Activated CD8-positive, alpha-beta memory T cell treated with anti-CD3 and anti-CD28 coated beads for 24 hours (primary cell): ENCODE measurements at regions not wholly inside any gene's neighbourhood (a gene's known extent, or its start where the extent isn't known, plus 50 kb on each side); places are given as distances from the start of the nearest gene placed in this dataset.
"Not testable (repeated sequence)": the region's sequence is repeated elsewhere in the genome, so short reads cannot be mapped to it uniquely, and the experiment has no call there.

Source experiments
- DNase-seq: peaks from one replicate; pipeline ENCODE4 v3.0.0-alpha.2; 2020

DNA sequence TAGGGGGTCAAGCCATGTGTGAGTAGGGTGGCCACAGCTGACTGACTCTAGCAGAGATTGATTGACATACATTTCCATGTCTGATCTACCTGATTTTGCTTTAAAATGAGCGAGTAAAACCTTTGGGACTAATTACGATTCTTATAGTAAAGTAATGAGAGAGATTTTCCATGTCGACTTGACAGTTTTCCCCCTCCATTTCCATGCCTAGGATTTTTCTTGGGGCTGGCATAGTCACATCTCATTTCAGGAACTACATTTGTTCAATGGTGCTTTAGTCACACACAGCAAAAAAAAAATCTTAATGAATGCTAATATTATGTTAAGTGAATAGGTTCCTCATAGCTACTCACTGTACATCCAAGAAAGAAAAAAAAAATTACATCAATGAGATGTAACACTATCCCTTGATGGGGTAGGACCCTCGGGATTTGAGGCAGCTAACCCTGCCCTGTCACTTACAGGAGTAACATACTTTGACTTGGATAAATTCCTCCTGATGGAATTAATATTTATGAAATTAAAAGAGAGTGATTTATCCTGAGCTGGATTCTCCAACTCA lies 690.9 kb downstream of the TDRD15 start:
- DNase-seq: no peak

DNA sequence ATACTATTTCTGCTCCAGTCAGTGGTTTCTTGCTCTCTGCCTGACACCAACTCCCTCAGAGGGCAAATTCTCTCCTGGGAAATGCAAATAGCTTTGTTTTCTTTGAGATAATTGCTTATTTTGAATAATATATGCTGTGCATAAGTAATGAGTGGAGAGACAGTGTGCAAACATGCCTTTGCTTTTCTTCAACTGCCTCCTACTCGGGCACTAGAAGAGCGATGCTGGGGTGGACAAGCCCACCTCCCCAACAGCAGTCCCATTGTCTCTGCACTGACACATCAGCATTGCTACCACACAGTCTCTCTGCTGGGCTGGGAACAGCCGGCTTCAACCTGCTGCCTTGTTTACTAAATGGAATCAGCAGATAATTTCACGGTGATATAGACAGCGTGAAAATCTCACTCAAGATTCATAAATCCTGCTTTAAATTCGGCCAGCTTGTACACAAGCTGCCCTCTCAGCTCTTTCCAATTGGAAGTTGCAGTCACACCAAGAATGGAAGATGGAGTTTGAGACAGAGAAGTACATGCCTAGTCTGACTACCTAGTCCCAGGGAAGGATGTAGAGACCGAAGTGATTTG lies 694.5 kb downstream of the TDRD15 start:
- no peak for DNase-seq

DNA sequence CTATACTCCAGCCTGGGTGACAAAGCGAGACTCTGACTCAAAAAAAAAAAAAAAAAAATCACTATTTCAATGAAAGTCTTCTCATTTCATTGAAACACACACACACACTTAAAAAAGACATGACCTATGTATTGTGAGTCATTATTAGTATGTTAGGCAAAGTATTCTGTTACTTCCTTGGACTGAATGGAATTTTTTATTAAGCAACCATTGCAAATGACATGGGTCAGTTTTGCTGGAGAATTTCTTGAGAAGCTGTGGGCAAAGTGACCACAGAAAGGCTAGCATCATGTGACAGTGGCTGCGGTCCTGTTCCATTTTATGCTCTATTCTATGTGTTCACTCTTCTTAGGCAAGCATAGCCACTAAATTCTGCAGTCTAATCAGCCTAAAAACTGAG lies 695.7 kb downstream of the TDRD15 start:
- no peak for DNase-seq

DNA sequence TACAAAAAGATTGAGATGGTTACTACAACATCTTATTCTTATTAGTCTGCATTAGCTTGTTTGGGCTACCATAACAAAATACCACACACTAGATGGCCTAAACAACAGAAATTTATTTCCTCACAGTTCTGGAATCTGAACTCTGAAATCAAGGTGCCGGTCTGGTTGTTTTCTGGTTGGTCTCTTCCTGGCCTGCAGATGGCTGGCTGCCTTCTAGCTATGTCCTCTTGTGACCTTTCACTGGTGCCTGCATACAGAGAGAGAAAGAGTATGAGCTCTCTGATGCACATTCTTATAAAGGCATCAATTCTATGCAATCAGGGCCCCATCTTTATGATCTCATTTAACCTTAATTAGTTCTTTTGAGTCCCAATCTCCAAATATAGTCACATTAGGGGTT lies 696.5 kb downstream of the TDRD15 start:
- DNase-seq: no peak

DNA sequence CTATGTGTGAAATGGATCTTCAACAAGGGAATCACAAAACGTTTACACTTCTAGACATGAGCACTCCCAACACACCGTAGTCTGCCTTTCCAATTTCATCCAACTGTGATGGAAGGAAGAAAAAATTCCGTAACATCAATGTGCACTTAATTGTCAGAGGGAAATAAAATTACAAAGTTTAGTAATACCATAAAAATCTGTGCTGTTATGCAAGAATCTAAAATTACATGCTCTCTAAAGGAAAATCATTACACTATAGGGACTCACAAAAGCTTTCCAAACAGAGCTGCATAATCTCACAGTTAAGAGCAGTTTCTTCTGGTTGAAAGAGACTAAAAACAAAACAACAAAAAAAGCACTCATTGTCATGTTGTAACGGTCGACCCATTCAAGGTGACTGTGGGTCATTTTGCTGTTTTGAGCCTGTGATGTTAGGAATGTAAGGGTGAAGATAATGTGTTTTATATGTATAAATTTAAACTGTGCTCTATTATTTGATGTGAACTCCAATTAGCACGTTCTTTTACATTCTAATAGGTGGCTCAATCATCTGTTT lies 698.0 kb downstream of the TDRD15 start:
- no peak for DNase-seq

DNA sequence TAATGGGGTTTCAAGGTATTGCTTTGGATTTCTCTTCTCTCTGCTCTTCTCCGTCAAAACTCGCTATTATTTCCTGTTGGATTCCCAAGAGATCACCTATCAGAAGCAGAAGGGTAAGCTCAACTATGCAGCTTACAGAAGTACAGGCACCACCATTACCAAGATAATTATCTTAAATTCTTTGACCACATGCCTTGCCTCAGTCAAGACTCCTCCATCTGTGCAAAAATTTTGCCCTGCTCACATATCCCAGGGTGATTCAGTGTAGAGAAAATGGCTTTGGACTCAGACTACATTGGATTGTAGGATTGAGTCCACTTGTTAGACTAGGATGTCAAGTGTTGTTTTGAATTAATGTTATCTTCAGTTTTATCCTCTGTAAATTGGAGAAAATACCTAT lies 698.7 kb downstream of the TDRD15 start:
- no peak for DNase-seq

DNA sequence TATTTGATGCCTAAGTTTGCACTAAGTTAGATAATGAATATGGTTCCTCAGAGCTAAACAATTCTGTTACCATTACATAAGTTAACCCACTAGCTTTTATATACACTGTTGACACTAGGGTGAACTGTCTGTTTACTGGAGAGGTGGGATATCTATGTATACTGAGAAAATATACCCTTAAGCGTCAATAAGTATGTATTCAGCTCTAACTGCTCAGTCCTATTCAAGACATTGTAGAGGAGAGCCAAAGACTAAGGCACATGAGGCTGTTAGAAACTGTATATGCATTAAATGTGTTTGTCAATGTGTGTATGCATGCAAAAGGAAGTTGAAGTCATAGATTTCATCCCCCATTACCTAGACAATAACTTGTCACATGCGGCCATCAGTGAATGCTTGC lies 710.0 kb downstream of the TDRD15 start:
- no peak for DNase-seq

DNA sequence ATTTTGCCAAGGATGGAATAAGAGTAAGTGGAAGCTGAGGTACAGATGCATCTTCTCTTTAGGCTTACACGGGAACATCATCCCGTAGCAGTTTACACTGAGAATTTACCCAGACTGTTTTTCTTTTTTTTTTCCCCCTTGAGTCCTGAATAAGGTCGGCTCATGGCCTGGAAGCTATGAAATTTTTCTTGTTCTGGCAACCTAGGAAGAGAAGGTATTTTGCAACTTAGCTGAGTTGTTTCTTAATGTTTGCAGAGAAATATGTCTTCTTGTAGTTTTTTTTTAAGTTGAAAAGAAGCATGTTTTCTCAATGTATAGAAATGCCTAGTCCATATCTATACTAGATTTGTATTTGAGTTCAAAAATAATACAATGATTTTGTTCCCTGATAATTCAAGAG lies 712.5 kb downstream of the TDRD15 start:
- no peak for DNase-seq

DNA sequence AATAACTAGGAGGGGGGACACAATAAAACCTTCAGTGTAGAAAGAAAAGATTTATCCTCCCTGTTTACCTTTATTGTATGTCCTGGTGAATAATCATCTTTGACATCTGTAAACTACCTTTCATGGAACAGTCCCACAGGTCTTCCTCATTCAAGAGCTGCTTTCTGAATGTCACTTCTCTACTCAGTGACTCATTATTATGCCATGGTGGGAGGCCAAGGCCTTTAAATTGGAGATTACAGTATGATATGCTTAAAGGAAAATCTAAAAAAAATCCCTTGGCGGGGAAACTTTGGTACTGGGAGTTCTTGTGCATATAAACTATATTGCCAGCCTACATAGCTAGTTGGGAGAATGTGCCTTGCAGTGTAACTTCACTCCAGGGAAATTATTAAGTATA lies 713.0 kb downstream of the TDRD15 start:
- DNase-seq: no peak

DNA sequence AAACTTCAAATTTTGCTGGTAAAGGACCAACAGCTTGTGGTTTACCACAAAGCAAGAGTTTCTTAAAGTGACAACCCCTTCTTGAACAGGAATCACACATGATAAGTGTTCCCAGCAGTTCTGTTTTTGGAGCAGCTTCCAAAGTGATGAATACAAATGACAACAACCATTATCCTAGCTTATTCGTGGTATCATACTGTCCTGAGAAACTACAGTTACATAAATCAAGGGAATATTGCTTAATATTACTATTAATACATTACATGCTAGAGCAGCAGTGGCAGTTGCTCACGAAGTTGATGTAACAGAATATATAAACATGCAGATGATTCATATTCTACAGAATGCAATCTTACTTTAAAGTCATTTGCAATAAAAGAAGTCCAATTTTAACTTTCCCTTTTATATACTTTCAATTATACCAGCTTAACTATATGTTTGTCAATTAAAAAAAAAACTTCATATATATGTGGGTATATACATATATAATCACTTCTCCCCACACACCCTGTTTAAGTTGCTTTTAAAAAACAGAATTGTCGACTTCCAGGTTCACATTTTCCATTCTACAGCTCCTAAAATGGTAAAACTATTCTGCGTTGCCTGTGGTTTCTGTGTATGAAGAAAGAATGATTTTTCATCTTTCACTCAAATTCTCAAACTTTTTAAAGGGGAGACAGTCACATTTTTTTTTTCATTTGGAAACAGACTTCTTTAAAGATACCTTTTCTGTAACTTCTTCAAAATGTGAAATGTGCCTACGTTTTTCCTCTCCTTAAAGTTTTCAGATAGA lies 713.6 kb downstream of the TDRD15 start:
- DNase-seq: no peak

DNA sequence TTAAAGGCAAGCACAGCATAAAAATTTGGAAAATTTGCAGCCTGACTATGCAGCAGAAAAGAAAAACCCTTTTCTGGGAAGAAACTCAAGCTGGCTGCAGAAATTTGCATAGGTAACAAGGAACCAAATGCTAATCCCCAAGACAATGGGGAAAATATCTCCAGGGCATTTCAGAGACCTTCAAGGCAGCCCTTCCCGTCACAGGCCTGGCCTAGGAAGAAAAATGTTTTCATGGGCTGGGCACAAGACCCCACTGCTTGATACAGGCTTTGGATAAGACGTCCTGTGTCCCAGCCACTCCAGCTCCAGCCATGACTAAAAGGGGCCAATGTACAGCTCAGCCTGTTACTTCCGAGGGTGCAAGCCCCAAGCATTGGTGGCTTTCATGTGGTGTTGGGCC lies 717.6 kb downstream of the TDRD15 start:
- no peak for DNase-seq

DNA sequence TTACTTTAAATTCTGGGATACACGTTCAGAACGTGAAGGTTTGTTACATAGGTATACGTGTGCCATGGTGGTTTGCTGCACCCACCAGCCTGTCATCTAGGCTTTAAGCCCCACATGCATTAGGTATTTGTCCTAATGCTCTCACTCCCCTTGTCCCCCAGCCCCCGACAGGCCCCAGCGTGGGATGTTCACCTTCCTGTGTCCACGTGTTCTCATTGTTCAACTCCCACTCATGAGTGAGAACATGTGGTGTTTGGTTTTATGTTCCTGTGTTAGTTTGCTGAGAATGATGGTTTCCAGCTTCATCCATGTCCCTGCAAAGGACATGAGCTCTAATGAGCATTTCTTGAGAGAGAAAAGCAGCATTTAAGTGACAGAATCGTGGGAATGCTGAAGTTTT lies 726.6 kb downstream of the TDRD15 start:
- DNase-seq: not testable (repeated sequence)

DNA sequence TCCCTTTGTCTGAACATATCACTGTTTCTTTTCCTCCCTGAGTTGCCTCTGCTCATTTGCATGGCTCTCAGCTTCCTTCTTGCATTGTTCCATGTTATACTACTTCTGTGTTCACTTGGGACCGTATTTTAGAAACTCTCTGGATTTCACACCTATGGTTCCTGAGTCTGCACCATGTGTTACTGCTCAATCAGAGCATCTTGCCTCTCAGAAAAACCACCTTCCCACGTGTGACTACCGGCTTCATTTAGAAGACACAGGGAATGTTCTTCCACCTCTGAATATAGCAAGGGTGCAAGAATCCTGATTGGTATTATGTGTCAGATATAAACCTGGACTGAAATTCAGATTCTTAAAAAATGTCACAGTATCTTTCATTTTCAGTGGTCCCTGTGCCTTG lies 731.2 kb downstream of the TDRD15 start:
- no peak for DNase-seq

DNA sequence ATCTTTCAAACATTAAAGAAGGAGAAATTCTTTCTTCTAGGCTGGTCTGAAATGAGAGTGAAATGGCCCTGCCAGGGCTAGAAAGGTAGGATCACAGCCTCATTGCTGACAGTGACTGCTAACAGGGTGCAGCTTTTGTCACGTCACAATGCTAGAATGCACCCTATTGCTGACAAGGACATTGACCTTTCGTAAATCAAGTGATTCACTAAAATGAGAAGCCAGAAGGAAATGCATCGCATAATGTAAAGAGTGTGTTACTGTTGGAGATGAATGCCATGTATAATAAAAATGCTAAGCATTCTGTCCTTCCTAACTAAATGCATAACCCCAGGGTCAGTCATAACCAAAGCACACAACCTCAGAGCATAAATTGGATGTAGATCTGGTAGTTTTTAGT lies 732.9 kb downstream of the TDRD15 start:
- no peak for DNase-seq

DNA sequence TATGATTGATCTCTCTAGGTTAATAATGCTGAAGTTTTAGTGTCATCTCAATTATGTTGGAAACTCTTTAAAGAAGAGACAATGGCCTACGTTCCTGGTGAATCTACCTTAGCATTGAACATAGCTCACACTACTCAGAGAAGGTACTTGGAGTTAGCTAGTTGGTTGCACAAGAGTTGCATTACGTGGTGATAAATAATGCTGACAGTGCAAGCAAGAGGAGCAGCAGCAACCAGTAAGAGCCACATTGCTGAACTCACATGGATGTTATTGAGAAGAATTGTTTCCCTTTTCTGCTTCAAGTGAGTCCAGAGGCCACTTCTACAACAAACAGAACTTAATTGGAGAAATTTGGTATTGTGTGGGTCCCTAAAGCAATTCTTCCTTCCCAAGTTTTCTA lies 737.1 kb downstream of the TDRD15 start:
- DNase-seq: no peak

DNA sequence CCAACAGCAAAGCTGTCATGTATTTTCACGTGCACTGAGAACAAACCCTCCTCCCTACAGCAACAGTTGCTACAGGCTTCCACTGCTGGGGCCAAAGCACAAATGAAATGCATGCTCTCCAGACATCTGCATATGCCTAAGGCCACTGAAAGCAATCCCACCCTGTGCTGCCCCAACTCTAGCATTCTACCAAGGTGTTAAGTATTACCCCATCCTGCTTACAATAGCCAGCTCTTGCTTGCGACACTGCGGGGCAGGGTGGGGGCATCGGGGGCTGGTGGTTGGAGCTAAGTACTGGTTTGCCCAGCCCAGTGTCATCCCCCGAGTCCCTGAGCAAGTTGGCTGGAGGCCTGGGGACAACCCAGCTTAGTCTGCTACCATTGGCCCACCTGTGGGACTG lies 742.5 kb downstream of the TDRD15 start:
- no peak for DNase-seq

DNA sequence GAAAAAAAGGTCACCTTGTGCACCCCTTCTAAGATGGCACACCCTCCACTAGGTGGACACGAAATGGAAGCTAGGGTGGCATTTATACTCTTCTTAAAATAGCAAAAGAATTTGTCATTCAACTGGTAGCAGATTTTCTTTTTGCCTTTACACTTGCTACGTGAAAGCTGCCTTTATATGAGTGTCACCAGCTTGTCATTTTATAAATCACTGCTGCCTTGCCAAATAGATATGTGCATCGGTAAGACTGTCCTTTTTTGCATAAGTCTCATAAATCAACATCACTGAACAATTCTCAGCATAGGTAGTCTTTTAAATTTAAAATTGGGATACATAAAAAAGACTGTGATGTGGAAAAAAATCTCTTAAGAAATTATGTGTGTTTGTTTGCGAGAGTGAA lies 764.1 kb downstream of the TDRD15 start:
- no peak for DNase-seq

DNA sequence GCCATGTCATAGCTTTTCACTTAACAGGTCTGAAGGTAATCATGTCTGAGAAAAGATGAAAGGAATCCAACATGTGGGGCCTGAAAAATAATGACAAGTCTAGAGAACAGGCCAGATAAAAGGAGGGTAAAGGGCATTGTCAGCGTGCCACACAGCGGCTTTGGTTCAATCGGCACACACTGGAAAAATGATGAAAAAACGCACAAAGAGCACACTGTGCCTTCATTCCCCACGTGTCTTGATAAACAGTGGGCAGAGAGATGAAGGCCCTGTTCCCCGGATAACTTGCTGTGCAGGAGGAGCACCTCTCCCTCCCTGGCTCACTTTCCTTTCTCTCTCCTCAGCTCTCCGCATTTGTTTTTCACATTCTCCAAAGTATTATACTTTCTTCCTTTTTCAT lies 766.3 kb downstream of the TDRD15 start:
- no peak for DNase-seq

DNA sequence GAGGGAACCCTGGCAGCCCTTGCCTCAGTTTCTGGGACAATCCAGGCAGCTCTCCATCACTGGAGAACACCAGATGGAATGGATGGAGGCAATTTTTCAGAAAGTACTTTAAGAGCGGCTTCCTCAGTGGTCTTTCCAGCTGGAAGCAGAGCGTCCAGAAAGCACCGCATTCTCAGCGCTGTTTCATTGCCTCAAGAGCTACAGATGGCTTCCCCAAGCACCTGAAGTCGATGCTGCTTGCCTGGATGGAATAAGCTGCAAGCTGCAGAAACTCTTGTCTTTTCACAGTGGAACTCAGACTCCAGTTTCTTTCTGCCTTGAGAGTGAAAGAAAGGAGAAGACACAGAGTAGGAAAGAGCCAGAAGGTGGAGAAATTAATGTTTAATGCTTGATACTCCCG lies 766.9 kb downstream of the TDRD15 start:
- no peak for DNase-seq

DNA sequence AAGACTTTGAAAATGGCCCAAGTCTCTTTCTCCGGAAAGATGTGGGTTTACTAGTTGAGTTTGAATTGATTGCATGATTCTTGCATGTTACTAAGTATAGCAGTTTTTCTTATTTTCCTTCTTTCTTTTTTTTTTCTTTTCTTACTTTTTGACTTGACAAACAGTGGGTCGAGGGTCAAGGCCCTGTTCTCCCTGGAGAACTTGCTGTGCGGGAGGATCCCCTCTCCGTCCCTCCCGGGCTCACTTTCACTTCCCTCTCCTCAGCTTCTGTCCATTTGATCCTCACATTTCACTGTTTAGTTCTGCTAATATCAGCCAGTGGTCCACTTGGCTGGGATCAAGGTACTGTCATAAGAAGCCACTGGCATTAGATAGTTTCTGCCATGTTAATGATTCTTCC lies 767.4 kb downstream of the TDRD15 start:
- no peak for DNase-seq

DNA sequence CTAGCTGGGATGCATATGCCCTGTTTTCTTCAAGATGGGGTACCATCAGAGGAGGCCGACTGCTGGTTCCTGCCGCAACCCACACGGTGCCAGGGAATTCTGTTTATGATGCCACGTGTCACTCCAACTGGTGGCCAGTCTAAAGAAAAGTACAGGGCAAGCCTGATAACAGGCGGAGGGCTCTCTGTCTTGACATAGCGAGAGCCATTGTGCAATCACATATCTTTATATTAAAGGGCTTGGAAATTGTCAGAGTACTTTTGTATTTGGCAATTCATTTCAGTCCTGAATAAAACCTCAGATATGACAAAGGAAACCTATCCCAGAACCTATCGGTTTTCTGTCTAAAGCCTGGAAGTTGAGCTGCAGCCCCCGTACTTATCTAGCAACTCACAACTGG lies 768.4 kb downstream of the TDRD15 start:
- DNase-seq: no peak

DNA sequence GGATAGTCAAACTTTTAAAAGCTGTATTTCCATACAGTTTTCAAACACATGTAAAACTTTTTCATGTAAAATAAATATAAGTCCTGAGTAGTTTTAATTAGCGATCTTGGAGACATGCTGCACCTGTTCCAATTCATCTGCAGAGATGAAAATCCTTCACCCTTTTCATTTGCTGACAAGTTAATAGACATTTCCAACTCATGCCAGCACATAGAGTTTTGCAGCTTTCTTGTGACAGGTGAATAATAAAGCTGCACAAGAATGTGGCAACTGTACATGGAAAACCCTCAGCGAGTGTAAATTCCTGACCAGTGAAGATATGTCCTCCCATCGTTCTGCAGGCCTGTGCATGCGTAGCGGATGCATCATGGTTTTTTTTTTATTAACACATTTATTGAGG lies 771.4 kb downstream of the TDRD15 start:
- no peak for DNase-seq

DNA sequence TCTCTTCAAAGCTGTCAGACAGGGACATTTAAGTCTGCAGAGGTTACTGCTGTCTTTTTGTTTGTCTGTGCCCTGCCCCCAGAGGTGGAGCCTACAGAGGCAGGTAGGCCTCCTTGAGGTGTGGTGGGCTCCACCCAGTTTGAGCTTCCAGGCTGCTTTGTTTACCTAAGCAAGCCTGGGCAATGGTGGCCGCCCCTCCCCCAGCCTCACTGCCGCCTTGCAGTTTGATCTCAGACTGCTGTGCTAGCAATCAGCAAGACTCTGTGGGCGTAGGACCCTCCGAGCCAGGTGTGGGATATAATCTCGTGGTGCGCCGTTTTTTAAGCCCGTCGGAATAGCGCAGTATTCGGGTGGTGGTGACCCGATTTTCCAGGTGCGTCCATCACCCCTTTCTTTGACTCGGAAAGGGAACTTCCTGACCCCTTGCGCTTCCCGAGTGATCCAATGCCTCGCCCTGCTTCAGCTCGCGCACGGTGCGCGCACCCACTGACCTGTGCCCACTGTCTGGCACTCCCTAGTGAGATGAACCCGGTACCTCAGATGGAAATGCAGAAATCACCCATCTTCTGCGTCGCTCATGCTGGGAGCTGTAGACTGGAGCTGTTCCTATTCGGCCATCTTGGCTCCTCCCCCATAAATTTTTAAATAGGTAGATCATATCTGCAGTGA lies 785.1 kb downstream of the TDRD15 start:
- DNase-seq: not testable (repeated sequence)
